ENCODE measurements at regions not wholly inside any gene's neighbourhood (a gene's known extent, or its start where the extent isn't known, plus 50 kb on each side); places are given as distances from the start of the nearest gene placed in this dataset.

DNA sequence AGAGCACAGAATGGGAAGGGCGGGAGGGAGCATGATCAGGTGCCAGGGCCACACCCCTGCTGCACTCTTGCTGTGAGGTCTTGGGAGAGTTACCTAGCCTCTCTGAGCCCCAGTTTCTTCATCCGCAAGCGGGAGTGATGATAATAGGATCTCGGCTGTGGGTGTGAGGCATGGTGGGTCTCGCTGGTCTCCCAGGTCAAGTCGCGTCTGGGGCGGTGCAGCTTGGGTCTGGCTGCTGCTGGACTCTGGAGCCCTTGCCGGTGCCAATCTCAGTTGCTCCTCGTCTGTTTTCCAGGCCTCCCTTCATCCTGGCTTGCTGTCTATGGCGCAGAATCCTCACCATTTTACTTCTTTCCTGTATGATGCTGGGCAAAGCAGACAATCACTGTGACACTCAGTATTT lies 130.3 kb upstream of the RAB12 start:
- Histone ChIP-seq H3K4me2 (no peak overlapping the region), H3K9ac (no peak overlapping the region), H2AFZ (ENCODE audit: low read depth) (no peak overlapping the region), H3K27ac (no peak overlapping the region), H3K27me3 (ENCODE audit: insufficient read depth, low read depth) (no peaks in the 10 kb centered on the region), H4K20me1 (ENCODE audit: insufficient read depth) (no peaks in the 10 kb centered on the region), H3K79me2 (ENCODE audit: insufficient read depth, low read depth) (no peaks in the 10 kb centered on the region), H3K4me3 (IDR thresholded peaks at IDR 0.05; ENCODE audit: insufficient read depth, low read depth, low read length) (no peak overlapping the region), H3K36me3 (ENCODE audit: insufficient read depth) (no peaks in the 10 kb centered on the region), H3K4me1 (ENCODE audit: low read depth, poor library complexity, severe bottlenecking) (no peaks in the 10 kb centered on the region)
- TF ChIP-seq, protein P1, sequence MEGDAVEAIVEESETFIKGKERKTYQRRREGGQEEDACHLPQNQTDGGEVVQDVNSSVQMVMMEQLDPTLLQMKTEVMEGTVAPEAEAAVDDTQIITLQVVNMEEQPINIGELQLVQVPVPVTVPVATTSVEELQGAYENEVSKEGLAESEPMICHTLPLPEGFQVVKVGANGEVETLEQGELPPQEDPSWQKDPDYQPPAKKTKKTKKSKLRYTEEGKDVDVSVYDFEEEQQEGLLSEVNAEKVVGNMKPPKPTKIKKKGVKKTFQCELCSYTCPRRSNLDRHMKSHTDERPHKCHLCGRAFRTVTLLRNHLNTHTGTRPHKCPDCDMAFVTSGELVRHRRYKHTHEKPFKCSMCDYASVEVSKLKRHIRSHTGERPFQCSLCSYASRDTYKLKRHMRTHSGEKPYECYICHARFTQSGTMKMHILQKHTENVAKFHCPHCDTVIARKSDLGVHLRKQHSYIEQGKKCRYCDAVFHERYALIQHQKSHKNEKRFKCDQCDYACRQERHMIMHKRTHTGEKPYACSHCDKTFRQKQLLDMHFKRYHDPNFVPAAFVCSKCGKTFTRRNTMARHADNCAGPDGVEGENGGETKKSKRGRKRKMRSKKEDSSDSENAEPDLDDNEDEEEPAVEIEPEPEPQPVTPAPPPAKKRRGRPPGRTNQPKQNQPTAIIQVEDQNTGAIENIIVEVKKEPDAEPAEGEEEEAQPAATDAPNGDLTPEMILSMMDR (conservative IDR thresholded peaks at IDR 0.05; ENCODE audit: low read depth, low read length): peak; percentile 10

DNA sequence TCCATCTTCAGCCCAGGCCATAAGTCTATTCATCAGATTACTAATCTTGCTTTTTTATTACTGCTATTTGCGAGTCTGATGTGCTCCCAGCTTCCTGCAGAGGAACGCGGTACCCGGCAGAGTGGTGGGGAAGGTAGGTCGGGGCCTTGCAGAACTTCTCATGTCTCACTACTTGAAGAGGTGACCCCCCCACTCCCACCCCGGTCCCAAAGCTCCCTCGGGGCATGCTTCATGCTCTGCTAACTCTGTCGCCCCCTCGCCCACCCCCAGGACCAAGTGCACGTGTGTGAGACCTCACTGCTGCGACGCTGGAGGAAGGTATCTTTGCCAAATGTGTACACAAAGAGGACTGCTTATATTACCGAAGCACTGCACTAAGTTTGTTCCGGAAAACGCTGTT lies 129.4 kb upstream of the RAB12 start:
- no peak overlapping the region for H3K9ac ChIP-seq
- no peak overlapping the region for H3K4me2 ChIP-seq
- no peaks in the 10 kb centered on the region for H3K4me1 ChIP-seq (ENCODE audit: low read depth, poor library complexity, severe bottlenecking)
- H3K27me3 ChIP-seq (ENCODE audit: insufficient read depth, low read depth): no peaks in the 10 kb centered on the region
- H3K36me3 ChIP-seq (ENCODE audit: insufficient read depth): no peaks in the 10 kb centered on the region
- no peak overlapping the region for H2AFZ ChIP-seq (ENCODE audit: low read depth)
- no peaks in the 10 kb centered on the region for H4K20me1 ChIP-seq (ENCODE audit: insufficient read depth)
- no peaks in the 10 kb centered on the region for H3K79me2 ChIP-seq (ENCODE audit: insufficient read depth, low read depth)
- H3K27ac ChIP-seq: no peak overlapping the region
- no peak overlapping the region for H3K4me3 ChIP-seq (IDR thresholded peaks at IDR 0.05; ENCODE audit: insufficient read depth, low read depth, low read length)
- TF ChIP-seq, protein P1 (conservative IDR thresholded peaks at IDR 0.05; ENCODE audit: low read depth, low read length): no peak

DNA sequence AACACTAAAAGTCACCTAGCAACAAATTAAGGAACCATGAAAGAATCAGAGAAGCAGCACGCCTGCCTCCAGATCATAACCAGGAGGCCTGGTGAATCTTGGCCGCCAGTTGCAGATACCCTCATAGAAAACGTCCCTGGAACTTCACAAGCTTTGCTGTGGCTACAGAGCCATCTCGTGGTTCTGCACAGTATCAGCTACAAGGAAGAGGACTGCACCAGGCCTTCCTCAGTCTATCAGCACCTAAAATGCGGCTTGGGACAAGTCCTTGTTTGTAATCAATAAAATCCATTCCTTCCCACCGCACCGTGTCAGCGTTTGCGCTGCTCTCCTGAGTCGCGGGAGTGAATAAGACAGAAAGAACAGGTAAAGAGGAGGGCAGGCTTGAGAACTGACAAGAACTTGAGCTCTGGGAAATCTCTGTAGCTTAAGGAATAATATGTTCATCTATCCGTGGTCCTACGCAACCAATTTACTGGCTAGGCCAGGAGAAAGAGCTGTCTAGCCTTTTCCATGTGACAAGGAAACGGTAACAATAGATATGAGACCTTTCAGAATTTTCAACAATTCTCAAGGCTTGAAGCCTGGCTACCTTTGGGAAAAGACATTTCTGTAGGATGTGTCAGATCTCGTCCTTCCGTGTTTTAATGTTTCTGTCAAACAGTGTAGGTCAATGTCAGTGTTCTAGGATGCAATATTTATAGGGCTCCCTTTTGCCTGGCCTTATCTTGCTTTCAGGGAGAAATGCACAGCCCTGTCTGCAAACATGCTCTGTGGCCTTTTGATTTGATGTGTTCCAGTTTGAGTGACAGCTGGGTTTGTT lies 128.5 kb upstream of the RAB12 start:
- no peak overlapping the region for H2AFZ ChIP-seq (ENCODE audit: low read depth)

DNA sequence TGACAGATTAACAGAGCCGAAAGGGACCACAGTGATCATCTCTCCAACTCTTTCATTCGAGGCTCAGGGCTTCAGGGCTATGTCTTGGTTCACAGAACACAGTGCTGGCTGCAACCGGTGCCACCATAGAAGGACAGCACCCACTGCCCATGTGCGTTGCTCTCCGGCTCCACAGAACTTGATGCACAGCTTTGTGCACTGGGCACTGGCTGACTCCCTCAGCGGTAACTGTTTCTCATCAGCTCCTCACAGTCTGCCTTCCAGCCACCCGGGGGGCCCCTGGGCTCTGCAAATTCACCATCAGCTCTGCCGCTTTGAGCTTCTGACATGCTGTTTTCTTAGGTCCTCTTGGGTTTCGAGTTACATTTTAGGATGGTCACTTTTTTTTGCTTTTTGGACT lies 124.3 kb upstream of the RAB12 start:
- TF ChIP-seq, protein P1 (conservative IDR thresholded peaks at IDR 0.05; ENCODE audit: low read depth, low read length): no peak
- Histone ChIP-seq H3K79me2 (ENCODE audit: insufficient read depth, low read depth) (no peaks in the 10 kb centered on the region), H3K27me3 (ENCODE audit: insufficient read depth, low read depth) (no peaks in the 10 kb centered on the region), H2AFZ (ENCODE audit: low read depth) (no peak overlapping the region), H3K4me3 (IDR thresholded peaks at IDR 0.05; ENCODE audit: insufficient read depth, low read depth, low read length) (no peak overlapping the region), H3K4me1 (ENCODE audit: low read depth, poor library complexity, severe bottlenecking) (no peaks in the 10 kb centered on the region), H4K20me1 (ENCODE audit: insufficient read depth) (no peaks in the 10 kb centered on the region), H3K27ac (no peak overlapping the region), H3K36me3 (ENCODE audit: insufficient read depth) (no peaks in the 10 kb centered on the region), H3K4me2 (no peak overlapping the region), H3K9ac (no peak overlapping the region)

More for the DNA sequence above, 128.5 kb upstream of the RAB12 start:
- TF ChIP-seq, protein P1 (conservative IDR thresholded peaks at IDR 0.05; ENCODE audit: low read depth, low read length): no peak; the same call in 1 of the 2 replicates
- no peak overlapping the region for H3K4me3 ChIP-seq (IDR thresholded peaks at IDR 0.05; ENCODE audit: insufficient read depth, low read depth, low read length)
- H3K79me2 ChIP-seq (ENCODE audit: insufficient read depth, low read depth): no peaks in the 10 kb centered on the region
- no peaks in the 10 kb centered on the region for H3K27me3 ChIP-seq (ENCODE audit: insufficient read depth, low read depth)
- no peak overlapping the region for H3K4me2 ChIP-seq
- no peaks in the 10 kb centered on the region for H3K36me3 ChIP-seq (ENCODE audit: insufficient read depth)
- no peak overlapping the region for H3K9ac ChIP-seq
- H3K27ac ChIP-seq: no peak overlapping the region
- no peaks in the 10 kb centered on the region for H4K20me1 ChIP-seq (ENCODE audit: insufficient read depth)
- H3K4me1 ChIP-seq (ENCODE audit: low read depth, poor library complexity, severe bottlenecking): no peaks in the 10 kb centered on the region
